ENCODE measurements at regions not wholly inside any gene's neighbourhood (a gene's known extent, or its start where the extent isn't known, plus 50 kb on each side); places are given as distances from the start of the nearest gene placed in this dataset.

GRCh38 chr2:101545950-101546349, 71.0 kb upstream of the RFX8 start:
- Histone ChIP-seq H3K27ac (no peak overlapping the region), H3K9me3 (no peaks in the 10 kb centered on the region), H3K4me1 (ENCODE audit: control insufficient read depth in 1 of 2, low read depth in 2 of 2) (no peaks in the 10 kb centered on the region), H3K36me3 (no peaks in the 10 kb centered on the region), H3K4me3 (no peak overlapping the region), H3K27me3 (replicated peaks; ENCODE audit: insufficient read depth) (no peaks in the 10 kb centered on the region)
- TF ChIP-seq CTCF (IDR thresholded peaks at IDR 0.05) = no peak
- ATAC-seq (ENCODE audit: insufficient number of reproducible peaks, low FRiP score, low read depth) = no peak
- no peak for DNase-seq (ENCODE audit: low spot score)

GRCh38 chr2:101540518-101540917, 65.6 kb upstream of the RFX8 start:
- TF ChIP-seq CTCF (IDR thresholded peaks at IDR 0.05) = no peak
- DNase-seq (ENCODE audit: low spot score) = no peak
- ATAC-seq (ENCODE audit: insufficient number of reproducible peaks, low FRiP score, low read depth) = no peak
- H3K36me3 ChIP-seq = no peaks in the 10 kb centered on the region
- H3K4me3 ChIP-seq = no peak overlapping the region
- H3K27ac ChIP-seq = no peak overlapping the region
- H3K4me1 ChIP-seq (ENCODE audit: control insufficient read depth in 1 of 2, low read depth in 2 of 2) = no peaks in the 10 kb centered on the region
- H3K9me3 ChIP-seq = no peaks in the 10 kb centered on the region
- H3K27me3 ChIP-seq (replicated peaks; ENCODE audit: insufficient read depth) = no peaks in the 10 kb centered on the region

GRCh38 chr2:101538076-101538475, 63.2 kb upstream of the RFX8 start:
- H3K4me3 ChIP-seq = no peak overlapping the region
- no peak overlapping the region for H3K27ac ChIP-seq
- no peaks in the 10 kb centered on the region for H3K27me3 ChIP-seq (replicated peaks; ENCODE audit: insufficient read depth)
- DNase-seq (ENCODE audit: low spot score) = no peak
- no peaks in the 10 kb centered on the region for H3K9me3 ChIP-seq
- H3K36me3 ChIP-seq = no peaks in the 10 kb centered on the region
- no peak for TF ChIP-seq CTCF (IDR thresholded peaks at IDR 0.05)
- H3K4me1 ChIP-seq (ENCODE audit: control insufficient read depth in 1 of 2, low read depth in 2 of 2) = peaks cover 6 to 17% of the 10 kb centered on the region in 2 donors
- ATAC-seq (ENCODE audit: insufficient number of reproducible peaks, low FRiP score, low read depth) = no peak

- DNase-seq (ENCODE audit: low spot score) (no peak), ATAC-seq (ENCODE audit: insufficient number of reproducible peaks, low FRiP score, low read depth) (peak; percentile 68)
- H3K27me3 ChIP-seq (replicated peaks; ENCODE audit: insufficient read depth) = no peaks in the 10 kb centered on the region
- no peaks in the 10 kb centered on the region for H3K36me3 ChIP-seq
- peaks cover 6 to 18% of the 10 kb centered on the region in 2 donors for H3K4me1 ChIP-seq (ENCODE audit: control insufficient read depth in 1 of 2, low read depth in 2 of 2)
- peak overlapping the region; percentile 30 for H3K4me3 ChIP-seq
- H3K9me3 ChIP-seq = no peaks in the 10 kb centered on the region
- H3K27ac ChIP-seq = peak overlapping the region; percentile 87 to 92
- no peak for TF ChIP-seq CTCF (IDR thresholded peaks at IDR 0.05)
Observed at GRCh38 chr2:101534149-101534611, 59.3 kb upstream of the RFX8 start.

- peak overlapping the region; percentile 30 for H3K4me3 ChIP-seq
- peak overlapping the region; percentile 87 to 92 for H3K27ac ChIP-seq
- H3K27me3 ChIP-seq (replicated peaks; ENCODE audit: insufficient read depth) = no peaks in the 10 kb centered on the region
- H3K36me3 ChIP-seq = no peaks in the 10 kb centered on the region
- peak; percentile 82 for ATAC-seq (ENCODE audit: insufficient number of reproducible peaks, low FRiP score, low read depth)
- H3K4me1 ChIP-seq (ENCODE audit: control insufficient read depth in 1 of 2, low read depth in 2 of 2) = peaks cover 6 to 18% of the 10 kb centered on the region in 2 donors
- H3K9me3 ChIP-seq = no peaks in the 10 kb centered on the region
- no peak for TF ChIP-seq CTCF (IDR thresholded peaks at IDR 0.05)
- DNase-seq (ENCODE audit: low spot score) = no peak
Observed at GRCh38 chr2:101533561-101534148, 58.7 kb upstream of the RFX8 start.
